ENCODE measurements at regions not wholly inside any gene's neighbourhood (a gene's known extent, or its start where the extent isn't known, plus 50 kb on each side); places are given as distances from the start of the nearest gene placed in this dataset.

DNA sequence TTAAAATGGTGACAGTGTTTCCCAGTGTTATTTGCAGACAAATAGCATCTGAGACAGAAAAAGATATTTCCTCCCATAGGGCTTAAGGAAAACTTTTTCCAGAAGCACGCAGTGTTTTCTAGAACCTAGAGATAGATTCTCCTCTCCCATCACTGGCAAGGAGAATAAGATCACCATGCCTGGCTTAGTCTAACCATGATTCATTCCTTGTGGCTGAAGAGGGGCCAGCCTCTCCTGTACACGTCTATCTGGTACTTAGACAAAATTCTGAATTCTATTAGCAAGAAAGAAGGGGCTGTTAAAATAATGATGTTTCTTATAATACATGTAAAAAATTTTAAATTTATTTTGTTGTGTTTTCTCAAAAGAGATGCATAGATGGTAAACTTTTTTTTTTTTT lies 296.1 kb upstream of the LDB2 start:
- no peak for DNase-seq (ENCODE audit: low spot score in 2 of 2)
- TF ChIP-seq POLR2AphosphoS5 (IDR thresholded peaks at IDR 0.05), result no peak
- TF ChIP-seq CTCF (IDR thresholded peaks at IDR 0.05), result no peak
- TF ChIP-seq POLR2A (IDR thresholded peaks at IDR 0.05), result no peak
- H3K36me3 ChIP-seq, result no peaks in the 10 kb centered on the region
- H3K27me3 ChIP-seq, result no peaks in the 10 kb centered on the region
- no peaks in the 10 kb centered on the region for H3K9me3 ChIP-seq
- no peaks in the 10 kb centered on the region for H3K4me1 ChIP-seq
- H3K4me3 ChIP-seq, result no peak overlapping the region
- no peak overlapping the region for H3K27ac ChIP-seq
- intact Hi-C loops (cut with DNase I; ENCODE audit: low total_unique reads), result no loop called here

- no peak for DNase-seq (ENCODE audit: low spot score in 2 of 2)
- Histone ChIP-seq H3K36me3 (no peaks in the 10 kb centered on the region), H3K4me1 (no peaks in the 10 kb centered on the region), H3K4me3 (no peak overlapping the region), H3K27ac (peak overlapping the region in 1 of 2 donors; percentile 72), H3K27me3 (no peaks in the 10 kb centered on the region), H3K9me3 (no peaks in the 10 kb centered on the region)
- intact Hi-C loops (cut with DNase I; ENCODE audit: low total_unique reads), result loop anchor here (2.0 kb wide), 1 partner anchor 101 kb away; no protein-coding TSS in a partner anchor
- TF ChIP-seq POLR2A (IDR thresholded peaks at IDR 0.05), result no peak
- no peak for TF ChIP-seq POLR2AphosphoS5 (IDR thresholded peaks at IDR 0.05)
- no peak for TF ChIP-seq CTCF (IDR thresholded peaks at IDR 0.05)
These were observed 291.3 kb upstream of the LDB2 start for GRCh38 chr4:17189759-17190158.

DNA sequence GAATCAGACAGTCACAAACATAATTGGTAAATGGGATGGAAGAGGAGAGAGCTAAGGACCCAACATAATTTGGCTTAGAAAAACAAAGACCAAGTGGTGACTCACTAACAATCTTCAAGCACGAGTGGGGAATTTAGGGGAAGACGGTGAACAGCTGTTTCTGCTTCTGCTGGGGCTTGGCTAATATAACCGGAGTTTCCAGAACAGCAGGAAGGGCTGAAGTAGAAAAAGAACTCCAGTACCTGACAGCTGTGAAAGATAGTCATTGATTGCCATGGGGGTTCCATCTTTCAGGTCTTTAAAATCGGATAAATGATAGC lies 290.9 kb upstream of the LDB2 start:
- no peak for DNase-seq (ENCODE audit: low spot score in 2 of 2)

DNA sequence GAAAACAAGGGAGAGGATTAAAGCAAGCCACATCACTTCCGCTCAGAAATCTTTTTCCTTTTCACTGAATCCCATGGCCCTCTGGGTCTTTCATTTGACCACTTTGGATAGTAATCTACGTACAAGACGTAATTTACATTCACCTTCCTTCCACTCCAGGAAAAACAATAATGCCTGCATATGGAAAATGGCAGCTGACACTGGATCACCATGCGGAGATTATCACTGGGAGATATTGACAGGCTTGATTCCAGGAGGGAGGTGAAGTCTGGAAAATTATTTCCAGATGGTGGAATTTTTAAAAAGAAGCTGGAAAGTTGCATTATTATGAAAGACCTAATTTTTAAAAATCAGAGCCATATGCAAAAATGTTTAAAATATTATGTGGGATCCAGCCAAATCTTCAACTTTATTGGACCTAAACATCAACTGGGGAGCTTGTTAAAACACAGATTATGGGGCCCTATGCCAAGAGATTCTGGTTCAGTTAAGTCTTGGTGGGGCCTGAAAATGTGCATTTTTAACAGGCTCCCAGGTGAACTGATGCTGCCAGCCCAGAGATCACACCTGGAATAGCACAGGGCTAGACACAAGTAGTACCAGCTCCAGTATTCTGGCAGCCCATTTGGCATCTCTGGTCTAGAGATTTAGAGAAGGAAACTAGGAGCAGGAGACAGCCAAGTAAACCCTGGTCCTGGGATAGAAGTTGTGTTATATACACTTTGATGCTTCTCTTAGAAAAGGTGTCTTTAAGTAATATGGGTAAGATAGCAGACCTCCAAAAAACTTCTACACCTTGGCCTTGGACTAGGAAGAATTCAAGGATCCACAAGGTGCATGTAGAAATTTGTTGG lies 290.3 kb upstream of the LDB2 start:
- intact Hi-C loops (cut with DNase I; ENCODE audit: low total_unique reads), result loop anchor here (2.0 kb wide), 1 partner anchor 100 kb away; no protein-coding TSS in a partner anchor
- Histone ChIP-seq H3K27ac (peak overlapping the region; percentile 24 to 66), H3K9me3 (no peaks in the 10 kb centered on the region), H3K36me3 (no peaks in the 10 kb centered on the region), H3K4me1 (no peaks in the 10 kb centered on the region), H3K4me3 (no peak overlapping the region), H3K27me3 (no peaks in the 10 kb centered on the region)
- no peak for DNase-seq (ENCODE audit: low spot score in 2 of 2)
- no peak for TF ChIP-seq POLR2AphosphoS5 (IDR thresholded peaks at IDR 0.05)
- no peak for TF ChIP-seq CTCF (IDR thresholded peaks at IDR 0.05)
- TF ChIP-seq POLR2A (IDR thresholded peaks at IDR 0.05), result no peak

More for the DNA sequence above, 290.9 kb upstream of the LDB2 start:
- H3K27me3 ChIP-seq, result no peaks in the 10 kb centered on the region
- no peaks in the 10 kb centered on the region for H3K36me3 ChIP-seq
- no peaks in the 10 kb centered on the region for H3K9me3 ChIP-seq
- H3K27ac ChIP-seq, result peak overlapping the region; percentile 24 to 72
- no peaks in the 10 kb centered on the region for H3K4me1 ChIP-seq
- no peak overlapping the region for H3K4me3 ChIP-seq
- no peak for TF ChIP-seq POLR2A (IDR thresholded peaks at IDR 0.05)
- TF ChIP-seq POLR2AphosphoS5 (IDR thresholded peaks at IDR 0.05), result no peak
- intact Hi-C loops (cut with DNase I; ENCODE audit: low total_unique reads), result loop anchor here (2.0 kb wide), 1 partner anchor 101 kb away; no protein-coding TSS in a partner anchor

DNA sequence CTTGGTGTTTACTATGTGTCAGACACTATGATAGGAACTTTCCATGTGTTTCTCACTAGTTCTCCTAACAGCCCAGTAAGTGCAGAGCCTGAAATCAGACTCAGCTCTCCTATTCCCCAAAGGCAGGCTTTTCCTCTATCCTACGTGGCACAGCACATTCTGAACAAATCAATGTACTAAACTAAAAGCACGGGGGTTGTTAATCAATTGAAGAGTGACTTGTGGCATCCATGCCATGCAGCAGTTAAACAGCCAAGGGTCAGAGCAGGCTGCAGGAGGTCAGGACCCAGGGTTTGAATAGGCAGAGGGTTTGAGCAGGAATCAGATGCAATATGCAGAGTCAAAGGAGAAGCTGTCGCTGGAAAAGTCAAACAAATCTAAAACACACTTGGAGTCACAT lies 289.7 kb upstream of the LDB2 start:
- DNase-seq (ENCODE audit: low spot score in 2 of 2), result no peak
- TF ChIP-seq POLR2AphosphoS5 (IDR thresholded peaks at IDR 0.05) (no peak), POLR2A (IDR thresholded peaks at IDR 0.05) (no peak), CTCF (IDR thresholded peaks at IDR 0.05) (no peak)
- Histone ChIP-seq H3K27me3 (no peaks in the 10 kb centered on the region), H3K36me3 (no peaks in the 10 kb centered on the region), H3K9me3 (no peaks in the 10 kb centered on the region), H3K27ac (peak overlapping the region; percentile 2 to 66), H3K4me1 (no peaks in the 10 kb centered on the region), H3K4me3 (no peak overlapping the region)
- intact Hi-C loops (cut with DNase I; ENCODE audit: low total_unique reads), result loop anchor here (2.0 kb wide), 1 partner anchor 99 kb away; no protein-coding TSS in a partner anchor

Data from breast epithelium (tissue), 4 donors.